ENCODE measurements at regions not wholly inside any gene's neighbourhood (a gene's known extent, or its start where the extent isn't known, plus 50 kb on each side); places are given as distances from the start of the nearest gene placed in this dataset.

GRCh38 chr1:229104654-229105053 lies 166.3 kb upstream of the RAB4A start:
- TF ChIP-seq CTCF (IDR thresholded peaks at IDR 0.05; ENCODE audit: low read depth, low read length, missing control alignments), result no peak
- no peak overlapping the region for H3K4me3 ChIP-seq (replicated peaks; ENCODE audit: low read depth, low read length)
- DNase-seq (ENCODE audit: extremely low read depth, low read depth), result no peak

- no peak for TF ChIP-seq CTCF (IDR thresholded peaks at IDR 0.05; ENCODE audit: low read depth, low read length, missing control alignments)
- no peak for DNase-seq (ENCODE audit: extremely low read depth, low read depth)
- H3K4me3 ChIP-seq (replicated peaks; ENCODE audit: low read depth, low read length), result no peak overlapping the region
These were observed 165.8 kb upstream of the RAB4A start for GRCh38 chr1:229105109-229105508.

GRCh38 chr1:229105822-229106525 lies 164.9 kb upstream of the RAB4A start:
- DNase-seq (ENCODE audit: extremely low read depth, low read depth), result no peak
- TF ChIP-seq CTCF (IDR thresholded peaks at IDR 0.05; ENCODE audit: low read depth, low read length, missing control alignments), result no peak
- no peak overlapping the region for H3K4me3 ChIP-seq (replicated peaks; ENCODE audit: low read depth, low read length)

GRCh38 chr1:229106526-229107125 lies 164.3 kb upstream of the RAB4A start:
- no peak for DNase-seq (ENCODE audit: extremely low read depth, low read depth)
- no peak overlapping the region for H3K4me3 ChIP-seq (replicated peaks; ENCODE audit: low read depth, low read length)
- TF ChIP-seq CTCF (IDR thresholded peaks at IDR 0.05; ENCODE audit: low read depth, low read length, missing control alignments), result no peak

- no peak for DNase-seq (ENCODE audit: extremely low read depth, low read depth)
- no peak for TF ChIP-seq CTCF (IDR thresholded peaks at IDR 0.05; ENCODE audit: low read depth, low read length, missing control alignments)
- H3K4me3 ChIP-seq (replicated peaks; ENCODE audit: low read depth, low read length), result no peak overlapping the region
These were observed 163.6 kb upstream of the RAB4A start for GRCh38 chr1:229107304-229107815.

- no peak for DNase-seq (ENCODE audit: extremely low read depth, low read depth)
- H3K4me3 ChIP-seq (replicated peaks; ENCODE audit: low read depth, low read length), result no peak overlapping the region
- TF ChIP-seq CTCF (IDR thresholded peaks at IDR 0.05; ENCODE audit: low read depth, low read length, missing control alignments), result no peak
These were observed 162.9 kb upstream of the RAB4A start for GRCh38 chr1:229107972-229108371.

Data from HFF-Myc (cell line).